Activated CD4-positive, CD25-positive, alpha-beta regulatory T cell treated with anti-CD3 and anti-CD28 coated beads, Interleukin-2, amount 50 U/mL, for 16 hours (primary cell): ENCODE measurements at regions not wholly inside any gene's neighbourhood (a gene's known extent, or its start where the extent isn't known, plus 50 kb on each side); places are given as distances from the start of the nearest gene placed in this dataset.
"Not testable (repeated sequence)": the region's sequence is repeated elsewhere in the genome, so short reads cannot be mapped to it uniquely, and the experiment has no call there.

Experiments used
- DNase-seq: peaks from one replicate; pipeline ENCODE4 v3.0.0-alpha.2; 2020; ENCODE audit warnings: low read depth, low spot score

DNA sequence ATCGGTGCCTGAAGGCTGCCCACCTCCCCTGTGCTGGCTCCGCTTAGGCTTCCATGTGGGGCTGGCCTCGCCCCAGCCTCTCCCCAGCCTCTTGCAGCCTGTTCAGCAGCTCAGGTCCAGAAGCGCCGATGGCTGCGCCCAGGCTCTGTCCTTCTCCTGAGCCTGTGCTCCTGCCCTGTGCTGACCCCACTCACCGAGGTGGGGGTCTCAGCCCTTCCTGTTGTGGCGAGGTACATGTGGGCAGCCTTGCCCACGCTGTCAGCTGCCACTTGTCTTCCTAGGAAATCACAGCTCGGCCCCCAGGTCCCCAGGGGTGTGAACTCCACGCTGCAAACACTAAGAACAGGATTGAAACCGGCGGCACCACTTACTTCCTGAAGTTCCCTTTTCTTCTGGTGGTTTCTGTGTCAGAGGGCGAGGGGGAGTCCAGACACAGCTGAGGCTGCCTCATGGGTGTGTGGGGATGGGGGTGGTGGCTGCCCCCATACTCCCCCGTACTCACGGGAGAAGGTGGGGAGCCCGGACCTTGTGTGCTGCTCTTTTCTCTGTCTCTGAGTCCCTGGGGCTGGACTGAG lies 249.1 kb downstream of the TMEM121 start:
- not testable (repeated sequence) for DNase-seq

- not testable (repeated sequence) for DNase-seq
Measured at GRCh38 chr14:105776112-105776511, 249.7 kb downstream of the TMEM121 start.

GRCh38 chr14:105776924-105777323 lies 250.5 kb downstream of the TMEM121 start:
- no peak for DNase-seq

GRCh38 chr14:105783707-105784106 lies 257.3 kb downstream of the TMEM121 start:
- no peak for DNase-seq

- no peak for DNase-seq
Measured at GRCh38 chr14:105793836-105794235, 267.5 kb downstream of the TMEM121 start.

- no peak for DNase-seq
Measured at GRCh38 chr14:105797546-105797945, 271.2 kb downstream of the TMEM121 start.

- DNase-seq, result no peak
Measured at GRCh38 chr14:105805701-105806100, 279.3 kb downstream of the TMEM121 start.

- no peak for DNase-seq
Measured at GRCh38 chr14:105806568-105806967, 280.2 kb downstream of the TMEM121 start.

DNA sequence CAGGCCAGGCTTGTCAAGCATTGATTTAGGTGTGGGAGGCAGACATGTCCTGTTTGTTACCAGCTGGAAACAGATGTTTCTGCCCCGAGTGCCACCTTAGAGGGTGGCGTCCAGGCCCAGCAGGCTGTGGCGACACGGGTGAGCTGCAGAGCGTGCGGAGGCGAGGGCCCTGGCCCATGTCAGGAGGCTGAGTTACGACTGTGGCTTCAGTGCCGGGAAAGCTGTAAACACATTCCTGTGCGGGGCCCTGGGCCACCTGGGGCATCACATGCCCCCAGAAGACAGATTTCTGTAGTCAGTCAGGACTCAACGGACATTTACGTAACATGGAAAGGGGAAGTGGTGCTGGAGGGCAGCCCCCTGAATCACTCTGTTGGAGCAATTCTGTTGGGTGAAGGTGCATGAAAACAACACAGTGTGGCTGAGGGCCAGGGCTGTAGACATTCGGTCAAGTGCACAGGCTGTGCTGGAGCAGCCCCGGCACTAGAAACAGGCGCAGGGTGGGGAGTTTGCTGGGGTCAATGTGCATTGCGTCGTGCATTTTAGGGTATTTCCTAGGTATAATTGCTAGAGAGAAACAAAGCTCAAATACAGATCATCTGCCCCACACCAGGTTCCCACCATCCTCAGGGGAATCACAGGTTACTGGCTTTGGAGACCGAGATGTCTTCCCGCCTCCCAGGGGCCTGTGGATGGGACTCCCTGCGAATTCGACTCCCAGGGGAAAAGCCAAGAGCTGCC lies 291.8 kb downstream of the TMEM121 start:
- no peak for DNase-seq

DNA sequence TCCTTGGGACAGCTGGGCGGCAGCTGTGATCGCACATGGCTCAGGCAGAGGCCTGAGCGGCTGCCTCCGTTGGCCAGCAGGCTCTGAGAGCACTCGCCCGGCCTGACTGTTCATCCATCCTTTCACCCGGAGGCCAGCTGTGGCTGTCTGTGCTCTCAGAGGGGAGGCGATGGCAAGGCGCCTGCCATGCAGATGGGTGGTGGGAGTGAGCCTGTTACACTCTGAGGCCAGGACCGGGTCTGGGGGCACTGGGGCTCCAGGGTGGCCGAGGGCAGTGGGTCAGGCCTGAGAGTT lies 292.3 kb downstream of the TMEM121 start:
- no peak for DNase-seq

DNA sequence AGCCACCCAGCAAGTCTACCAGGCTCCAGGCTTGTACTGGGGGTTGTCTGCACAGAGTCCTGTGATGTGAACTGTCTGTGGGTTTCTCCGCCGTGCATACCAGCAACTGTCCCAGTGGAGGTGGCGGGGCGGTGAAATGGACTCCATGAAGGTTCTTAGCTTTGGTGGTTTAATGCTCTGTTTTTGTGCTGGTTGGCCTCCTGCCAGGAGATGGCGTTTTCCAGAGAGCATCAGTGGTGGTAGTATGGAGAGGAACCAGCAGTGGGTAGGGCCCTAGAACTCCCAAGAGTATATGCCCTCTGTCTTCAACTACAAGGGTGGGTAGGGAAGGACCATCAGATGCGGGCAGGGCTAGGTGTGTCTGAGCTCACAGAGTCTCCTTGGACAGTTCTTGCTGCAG lies 303.8 kb downstream of the TMEM121 start:
- DNase-seq, result no peak

DNA sequence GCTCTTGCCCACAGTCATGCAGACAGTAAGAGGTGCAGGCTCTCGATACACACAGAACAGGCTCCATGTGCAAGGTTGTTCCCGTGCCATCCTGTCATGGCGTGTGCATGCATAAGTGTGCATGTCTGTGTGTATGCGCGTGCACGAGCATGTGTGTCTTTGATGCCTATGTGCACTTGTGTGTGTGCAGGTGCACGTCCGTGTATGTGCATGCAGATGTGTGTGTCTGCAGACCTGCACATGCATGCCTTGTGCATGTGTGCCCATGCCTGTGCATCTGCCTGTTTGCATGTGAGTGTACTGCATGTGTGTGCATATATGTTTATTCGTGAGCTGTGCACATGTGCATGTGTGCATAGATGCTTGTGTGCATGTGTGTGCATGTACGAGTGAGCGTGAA lies 309.8 kb downstream of the TMEM121 start:
- no peak for DNase-seq

- no peak for DNase-seq
Measured at GRCh38 chr14:105836730-105837129, 310.3 kb downstream of the TMEM121 start.

DNA sequence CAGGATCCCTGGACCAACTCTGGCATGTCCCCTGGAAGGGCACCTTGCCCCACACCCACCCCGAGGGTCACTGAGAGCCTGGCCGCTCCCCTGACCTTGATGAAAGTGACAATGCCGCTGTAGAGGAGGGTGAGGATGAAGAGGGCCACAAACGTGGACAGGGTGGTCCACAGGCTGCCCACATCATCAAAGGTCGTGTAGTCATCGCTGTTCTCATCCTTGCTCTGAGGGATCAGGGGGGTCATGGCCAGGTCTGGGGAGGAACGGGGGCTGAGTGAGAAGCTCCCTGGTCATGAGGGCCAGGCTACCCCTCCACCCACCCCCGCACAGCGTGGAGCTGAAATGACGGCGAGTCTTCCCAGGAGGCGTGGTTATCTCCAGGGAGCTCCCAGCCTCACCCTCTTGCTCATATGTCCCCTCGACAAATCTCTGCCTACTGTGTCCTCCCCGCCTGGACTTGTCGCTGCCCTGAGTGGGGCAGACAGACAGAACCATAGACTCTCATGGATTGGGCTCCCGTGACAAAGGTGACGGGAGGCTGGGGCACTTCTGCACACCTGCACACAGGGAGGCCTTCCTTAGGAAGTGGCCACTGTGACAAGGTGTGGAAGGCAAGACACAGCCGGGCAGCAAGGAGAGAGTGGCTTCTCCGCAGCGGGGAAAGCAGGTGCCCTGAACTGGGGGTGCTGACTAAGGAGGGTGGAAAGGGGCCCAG lies 311.1 kb downstream of the TMEM121 start:
- DNase-seq, result no peak

DNA sequence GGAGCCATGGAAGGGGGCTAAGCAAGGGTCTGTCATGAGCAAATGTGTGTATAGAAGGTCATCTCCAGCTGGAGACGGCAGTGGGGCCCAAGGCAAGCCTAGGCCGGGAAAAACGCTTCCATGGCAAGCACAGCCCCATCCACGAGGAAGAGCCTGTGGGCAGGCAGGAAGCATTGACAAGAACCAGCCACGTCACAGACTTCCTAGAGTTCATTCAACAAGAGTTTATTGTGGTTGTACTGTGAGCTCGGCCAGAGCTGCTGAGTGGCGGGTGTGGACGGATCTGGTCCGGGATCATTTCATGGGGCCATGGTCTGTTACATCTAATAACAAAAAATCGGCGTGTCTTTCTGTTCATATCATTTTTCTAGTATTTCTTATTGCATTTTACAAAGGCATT lies 311.7 kb downstream of the TMEM121 start:
- DNase-seq, result no peak

GRCh38 chr14:105838591-105839424 lies 312.4 kb downstream of the TMEM121 start:
- DNase-seq, result no peak

DNA sequence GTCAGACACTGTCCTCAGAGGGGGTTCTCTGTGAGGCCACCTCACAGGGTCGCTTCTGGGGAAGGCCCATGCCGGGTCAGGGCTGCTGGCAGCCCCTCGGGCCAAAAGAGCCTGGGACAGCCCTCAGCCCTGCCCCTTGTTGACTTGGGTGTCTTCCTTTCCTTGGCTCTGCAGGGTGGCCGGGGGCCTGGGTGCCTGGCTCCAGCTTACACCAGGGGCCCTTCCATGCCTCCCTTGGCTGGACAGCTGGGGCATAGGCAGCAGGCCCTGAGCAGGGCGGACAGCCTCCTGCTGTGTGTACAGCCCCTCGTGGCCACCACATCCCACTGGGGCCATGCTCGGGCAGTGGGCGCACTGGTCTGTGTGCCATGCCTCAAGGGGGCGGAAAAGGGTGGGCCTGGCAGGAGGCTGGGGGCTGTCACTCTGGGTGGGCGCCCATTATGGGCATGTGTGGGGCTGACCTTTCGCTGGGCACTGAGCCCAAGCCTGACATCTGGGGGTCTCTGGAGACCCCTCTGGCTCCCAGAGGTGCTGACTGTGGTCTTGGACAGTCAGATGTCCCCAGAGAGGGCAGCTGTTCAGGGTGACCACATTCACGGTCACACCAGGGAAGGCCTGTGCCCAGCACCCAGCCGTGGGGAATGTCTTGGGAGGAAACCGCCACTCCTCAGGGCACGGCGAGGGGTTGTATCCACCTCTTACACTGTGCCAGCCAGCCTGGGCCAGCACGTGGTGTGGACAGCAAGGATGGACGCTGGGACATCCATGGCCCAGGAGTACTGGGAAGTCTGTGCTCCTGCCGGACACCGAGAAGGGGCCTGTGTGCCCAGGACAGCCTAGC lies 313.3 kb downstream of the TMEM121 start:
- DNase-seq, result no peak

GRCh38 chr14:105840266-105841021 lies 314.1 kb downstream of the TMEM121 start:
- no peak for DNase-seq

DNA sequence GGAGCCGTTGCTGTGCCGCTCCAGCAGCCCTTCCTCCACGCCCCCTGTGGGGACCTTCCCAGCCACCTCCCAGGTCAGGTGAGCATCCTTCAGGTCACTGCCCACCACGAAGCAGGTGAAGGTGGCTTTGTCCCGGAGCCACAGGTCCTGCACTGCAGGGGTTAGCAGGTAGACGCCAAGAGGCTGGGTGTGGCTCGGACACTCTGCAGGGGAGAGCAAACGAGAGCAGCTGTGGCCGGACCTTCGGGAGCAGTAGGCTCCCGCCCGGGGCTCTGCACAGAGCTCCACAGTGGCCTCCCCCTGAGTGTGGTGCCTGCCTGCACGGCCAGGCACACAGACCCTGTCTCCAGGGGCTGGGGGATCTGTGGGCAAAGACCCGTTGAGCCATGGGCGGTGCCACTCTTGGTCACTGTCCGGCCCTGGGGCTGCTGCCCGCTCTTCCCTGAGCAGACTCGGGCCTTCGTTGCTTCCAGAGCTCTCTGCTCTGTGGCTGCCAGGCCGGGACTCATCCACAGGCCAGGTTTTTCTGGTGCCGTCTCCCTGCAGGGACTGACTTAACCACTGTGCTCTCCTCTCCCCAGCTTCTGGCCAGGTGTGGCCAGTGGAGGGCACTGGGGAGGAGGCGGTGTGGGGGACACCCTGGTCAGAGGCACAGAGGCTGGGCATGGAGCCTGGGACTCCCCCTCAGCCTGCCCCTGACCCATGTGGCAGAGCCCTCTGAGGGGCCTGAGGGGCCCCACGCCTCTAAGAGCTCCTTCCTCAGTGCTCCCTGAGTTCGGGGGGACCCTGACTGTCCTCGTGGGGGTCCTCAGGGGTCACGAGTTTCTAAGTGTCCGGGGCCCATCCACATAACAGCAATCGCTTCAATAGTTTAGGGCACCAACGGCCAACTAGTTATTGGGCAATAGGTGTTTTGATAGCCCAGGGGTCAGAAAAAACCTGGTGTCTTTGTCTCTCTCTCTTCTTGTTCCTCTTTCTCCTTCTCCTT lies 314.9 kb downstream of the TMEM121 start:
- DNase-seq, result no peak
